GM12891 (cell line): ENCODE measurements at regions not wholly inside any gene's neighbourhood (a gene's known extent, or its start where the extent isn't known, plus 50 kb on each side); places are given as distances from the start of the nearest gene placed in this dataset.

ENCODE experiments used
- POLR2A ChIP-seq: IDR thresholded peaks from 2 replicates; pipeline ENCODE4 v1.6.1; 2011; ENCODE audit warnings: low read depth, low read length, control low read depth
- POLR2AphosphoS5 ChIP-seq: IDR thresholded peaks from 2 replicates; pipeline ENCODE4 v1.6.1; 2011; ENCODE audit warnings: low read depth, low read length, control low read depth
- POU2F2 ChIP-seq: IDR thresholded peaks from 2 replicates; pipeline ENCODE4 v1.6.1; 2011; ENCODE audit warnings: low read depth, mild to moderate bottlenecking, control low read depth, low read length, moderate library complexity
- TAF1 ChIP-seq: IDR thresholded peaks from 2 replicates; pipeline ENCODE4 v1.6.1; 2011; ENCODE audit warnings: low read depth, low read length, control low read depth

- TF ChIP-seq POLR2A (no peak), TAF1 (no peak), POLR2AphosphoS5 (no peak), POU2F2 (no peak)
Measured at GRCh38 chr2:81870119-81870518, 1565.6 kb upstream of the LRRTM1 start.
